ENCODE measurements at regions not wholly inside any gene's neighbourhood (a gene's known extent, or its start where the extent isn't known, plus 50 kb on each side); places are given as distances from the start of the nearest gene placed in this dataset.

GRCh38 chr14:71742485-71742884 is 189.7 kb upstream of the RGS6 start:
- in situ Hi-C loops (cut with MboI) = no loop called here
- no peak overlapping the region for H2AFZ ChIP-seq (ENCODE audit: low read depth, low read length)
- no peaks in the 10 kb centered on the region; a peak in 1 of 5 replicates for H3K4me1 ChIP-seq (replicated peaks in 1 of 2; ENCODE audit: control insufficient read depth in 2 of 2, insufficient read depth in 2 of 2, low read length in 2 of 2)
- no peaks in the 10 kb centered on the region for H3K9me1 ChIP-seq (ENCODE audit: control insufficient read depth, insufficient read depth, low read length)
- intact Hi-C loops (cut with micrococcal nuclease) = no loop called here
- ATAC-seq (no peak), DNase-seq (ENCODE audit: extremely low read depth in 1 of 4, low spot score in 3 of 4) (no peak), FAIRE-seq (no peak)
- ChIA-PET POLR2A (no interaction called here), CTCF (ENCODE audit: low intra/inter-chr PET ratio) (no interaction called here)
- no peak overlapping the region for H3K4me3 ChIP-seq
- no TSS peak for BruUV-seq (replicated peaks)
- no peak overlapping the region for H3K9ac ChIP-seq (ENCODE audit: insufficient read depth in 1 of 2, low read depth in 2 of 2, low read length in 2 of 2)
- no peaks in the 10 kb centered on the region for H3K27me3 ChIP-seq (ENCODE audit: control insufficient read depth in 2 of 2, insufficient read depth in 2 of 2, low read length in 2 of 2)
- no peak overlapping the region for H3K4me2 ChIP-seq (ENCODE audit: insufficient read depth, low read length)
- no peaks in the 10 kb centered on the region for H4K20me1 ChIP-seq (replicated peaks; ENCODE audit: control insufficient read depth, insufficient read depth, low read length)
- H3K9me3 ChIP-seq (replicated peaks; ENCODE audit: control insufficient read depth, insufficient read depth, low read depth, low read length) = no peaks in the 10 kb centered on the region
- no peak for TF ChIP-seq ZNF408 (CRISPR knock-in tag; IDR thresholded peaks at IDR 0.05; ENCODE audit: low read depth)
- no peak for TF ChIP-seq NR4A1 (CRISPR knock-in tag; IDR thresholded peaks at IDR 0.05)
- no peak for TF ChIP-seq NR4A1 (tag; IDR thresholded peaks at IDR 0.05)
- TF ChIP-seq ZKSCAN3 (CRISPR knock-in tag; IDR thresholded peaks at IDR 0.05) = no peak
- no peak for TF ChIP-seq ZNF780A (CRISPR knock-in tag; IDR thresholded peaks at IDR 0.05)
- TF ChIP-seq, protein P1, sequence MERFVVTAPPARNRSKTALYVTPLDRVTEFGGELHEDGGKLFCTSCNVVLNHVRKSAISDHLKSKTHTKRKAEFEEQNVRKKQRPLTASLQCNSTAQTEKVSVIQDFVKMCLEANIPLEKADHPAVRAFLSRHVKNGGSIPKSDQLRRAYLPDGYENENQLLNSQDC (CRISPR knock-in tag; IDR thresholded peaks at IDR 0.05) = no peak
- TF ChIP-seq, protein P2, sequence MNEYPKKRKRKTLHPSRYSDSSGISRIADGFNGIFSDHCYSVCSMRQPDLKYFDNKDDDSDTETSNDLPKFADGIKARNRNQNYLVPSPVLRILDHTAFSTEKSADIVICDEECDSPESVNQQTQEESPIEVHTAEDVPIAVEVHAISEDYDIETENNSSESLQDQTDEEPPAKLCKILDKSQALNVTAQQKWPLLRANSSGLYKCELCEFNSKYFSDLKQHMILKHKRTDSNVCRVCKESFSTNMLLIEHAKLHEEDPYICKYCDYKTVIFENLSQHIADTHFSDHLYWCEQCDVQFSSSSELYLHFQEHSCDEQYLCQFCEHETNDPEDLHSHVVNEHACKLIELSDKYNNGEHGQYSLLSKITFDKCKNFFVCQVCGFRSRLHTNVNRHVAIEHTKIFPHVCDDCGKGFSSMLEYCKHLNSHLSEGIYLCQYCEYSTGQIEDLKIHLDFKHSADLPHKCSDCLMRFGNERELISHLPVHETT (CRISPR knock-in tag; conservative IDR thresholded peaks at IDR 0.05 in 1 of 2, IDR thresholded peaks at IDR 0.05 in 1 of 2) = no peak
- no peak for TF ChIP-seq L3MBTL2 (IDR thresholded peaks at IDR 0.05)
- TF ChIP-seq CHAMP1 (IDR thresholded peaks at IDR 0.05) = no peak
- no peak for TF ChIP-seq EP300 (IDR thresholded peaks at IDR 0.05; ENCODE audit: low read length)
- no peak for TF ChIP-seq MTA2 (IDR thresholded peaks at IDR 0.05; ENCODE audit: low read depth)
- no peak for TF ChIP-seq ZNF589 (CRISPR knock-in tag; IDR thresholded peaks at IDR 0.05; ENCODE audit: low read depth)
- TF ChIP-seq, protein P3, sequence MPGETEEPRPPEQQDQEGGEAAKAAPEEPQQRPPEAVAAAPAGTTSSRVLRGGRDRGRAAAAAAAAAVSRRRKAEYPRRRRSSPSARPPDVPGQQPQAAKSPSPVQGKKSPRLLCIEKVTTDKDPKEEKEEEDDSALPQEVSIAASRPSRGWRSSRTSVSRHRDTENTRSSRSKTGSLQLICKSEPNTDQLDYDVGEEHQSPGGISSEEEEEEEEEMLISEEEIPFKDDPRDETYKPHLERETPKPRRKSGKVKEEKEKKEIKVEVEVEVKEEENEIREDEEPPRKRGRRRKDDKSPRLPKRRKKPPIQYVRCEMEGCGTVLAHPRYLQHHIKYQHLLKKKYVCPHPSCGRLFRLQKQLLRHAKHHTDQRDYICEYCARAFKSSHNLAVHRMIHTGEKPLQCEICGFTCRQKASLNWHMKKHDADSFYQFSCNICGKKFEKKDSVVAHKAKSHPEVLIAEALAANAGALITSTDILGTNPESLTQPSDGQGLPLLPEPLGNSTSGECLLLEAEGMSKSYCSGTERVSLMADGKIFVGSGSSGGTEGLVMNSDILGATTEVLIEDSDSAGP (CRISPR knock-in tag; IDR thresholded peaks at IDR 0.05) = no peak
- TF ChIP-seq, protein P4, sequence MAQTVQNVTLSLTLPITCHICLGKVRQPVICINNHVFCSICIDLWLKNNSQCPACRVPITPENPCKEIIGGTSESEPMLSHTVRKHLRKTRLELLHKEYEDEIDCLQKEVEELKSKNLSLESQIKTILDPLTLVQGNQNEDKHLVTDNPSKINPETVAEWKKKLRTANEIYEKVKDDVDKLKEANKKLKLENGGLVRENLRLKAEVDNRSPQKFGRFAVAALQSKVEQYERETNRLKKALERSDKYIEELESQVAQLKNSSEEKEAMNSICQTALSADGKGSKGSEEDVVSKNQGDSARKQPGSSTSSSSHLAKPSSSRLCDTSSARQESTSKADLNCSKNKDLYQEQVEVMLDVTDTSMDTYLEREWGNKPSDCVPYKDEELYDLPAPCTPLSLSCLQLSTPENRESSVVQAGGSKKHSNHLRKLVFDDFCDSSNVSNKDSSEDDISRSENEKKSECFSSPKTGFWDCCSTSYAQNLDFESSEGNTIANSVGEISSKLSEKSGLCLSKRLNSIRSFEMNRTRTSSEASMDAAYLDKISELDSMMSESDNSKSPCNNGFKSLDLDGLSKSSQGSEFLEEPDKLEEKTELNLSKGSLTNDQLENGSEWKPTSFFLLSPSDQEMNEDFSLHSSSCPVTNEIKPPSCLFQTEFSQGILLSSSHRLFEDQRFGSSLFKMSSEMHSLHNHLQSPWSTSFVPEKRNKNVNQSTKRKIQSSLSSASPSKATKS (CRISPR knock-in tag; IDR thresholded peaks at IDR 0.05) = no peak
- H3K79me2 ChIP-seq (ENCODE audit: control insufficient read depth, insufficient read depth, low read length) = no peaks in the 10 kb centered on the region
- 52% methylated on average over 6 of the region's 6 CpGs for WGBS (ENCODE audit: insufficient coverage, low coverage, missing lambda C conversion rate)
- no peak overlapping the region for H3K27ac ChIP-seq (ENCODE audit: extremely low read depth, low read depth, low read length)
- H3K36me3 ChIP-seq (ENCODE audit: control insufficient read depth, insufficient read depth, low read length) = no peaks in the 10 kb centered on the region

Data from K562 (cell line).